ENCODE measurements at regions not wholly inside any gene's neighbourhood (a gene's known extent, or its start where the extent isn't known, plus 50 kb on each side); places are given as distances from the start of the nearest gene placed in this dataset.

- TF ChIP-seq POLR2A (IDR thresholded peaks at IDR 0.05) (no peak), CTCF (IDR thresholded peaks at IDR 0.05) (no peak)
- Histone ChIP-seq H3K4me3 (replicated peaks in 1 of 3) (no peak overlapping the region), H3K36me3 (no peaks in the 10 kb centered on the region), H3K27me3 (no peaks in the 10 kb centered on the region), H3K27ac (no peak overlapping the region), H3K4me1 (peaks cover 0 to 6% of the 10 kb centered on the region in 2 donors), H3K9me3 (no peaks in the 10 kb centered on the region)
- intact Hi-C loops (cut with DNase I): no loop called here
- 70 to 77% methylated on average over 8 of the region's 8 CpGs for WGBS, 2 donors
- no peak for DNase-seq
Measured at GRCh38 chr4:24131954-24132673, 242.3 kb upstream of the PPARGC1A start.

- Histone ChIP-seq H3K36me3 (no peaks in the 10 kb centered on the region), H3K9me3 (no peaks in the 10 kb centered on the region), H3K27me3 (no peaks in the 10 kb centered on the region), H3K4me3 (replicated peaks in 1 of 3) (no peak overlapping the region), H3K27ac (no peak overlapping the region), H3K4me1 (peaks cover 0 to 4% of the 10 kb centered on the region in 2 donors)
- TF ChIP-seq CTCF (IDR thresholded peaks at IDR 0.05) (no peak), POLR2A (IDR thresholded peaks at IDR 0.05) (no peak)
- DNase-seq: no peak
- intact Hi-C loops (cut with DNase I): no loop called here
- 89 to 93% methylated on average over 3 of the region's 3 CpGs for WGBS, 2 donors
Measured at GRCh38 chr4:24130637-24131036, 240.8 kb upstream of the PPARGC1A start.

GRCh38 chr4:24126776-24127175 is 236.9 kb upstream of the PPARGC1A start:
- H3K36me3 ChIP-seq: no peaks in the 10 kb centered on the region
- WGBS, 2 donors: 80 to 81% methylated on average over 5 of the region's 5 CpGs
- TF ChIP-seq POLR2A (IDR thresholded peaks at IDR 0.05) (no peak), CTCF (IDR thresholded peaks at IDR 0.05) (no peak)
- H3K27me3 ChIP-seq: no peaks in the 10 kb centered on the region
- DNase-seq: no peak
- no peaks in the 10 kb centered on the region for H3K4me1 ChIP-seq
- no peaks in the 10 kb centered on the region for H3K9me3 ChIP-seq
- no peak overlapping the region for H3K27ac ChIP-seq
- intact Hi-C loops (cut with DNase I): no loop called here
- no peak overlapping the region for H3K4me3 ChIP-seq (replicated peaks in 1 of 3)

GRCh38 chr4:24121395-24122175 is 231.7 kb upstream of the PPARGC1A start:
- DNase-seq: no peak
- no peak overlapping the region for H3K27ac ChIP-seq
- no peak overlapping the region for H3K4me3 ChIP-seq (replicated peaks in 1 of 3)
- TF ChIP-seq POLR2A (IDR thresholded peaks at IDR 0.05) (no peak), CTCF (IDR thresholded peaks at IDR 0.05) (no peak)
- no peaks in the 10 kb centered on the region for H3K27me3 ChIP-seq
- H3K4me1 ChIP-seq: no peaks in the 10 kb centered on the region
- intact Hi-C loops (cut with DNase I): no loop called here
- H3K9me3 ChIP-seq: no peaks in the 10 kb centered on the region
- no peaks in the 10 kb centered on the region for H3K36me3 ChIP-seq
- 75 to 77% methylated on average over 15 of the region's 15 CpGs for WGBS, 2 donors

GRCh38 chr4:24117975-24118374 is 228.1 kb upstream of the PPARGC1A start:
- Histone ChIP-seq H3K27ac (no peak overlapping the region), H3K36me3 (no peaks in the 10 kb centered on the region), H3K4me1 (no peaks in the 10 kb centered on the region), H3K4me3 (replicated peaks in 1 of 3) (no peak overlapping the region), H3K27me3 (no peaks in the 10 kb centered on the region), H3K9me3 (no peaks in the 10 kb centered on the region)
- DNase-seq: no peak
- intact Hi-C loops (cut with DNase I): no loop called here
- TF ChIP-seq CTCF (IDR thresholded peaks at IDR 0.05) (no peak), POLR2A (IDR thresholded peaks at IDR 0.05) (no peak)
- 51 to 63% methylated on average over 8 of the region's 8 CpGs for WGBS, 2 donors
